8988T (cell line): ENCODE measurements at regions not wholly inside any gene's neighbourhood (a gene's known extent, or its start where the extent isn't known, plus 50 kb on each side); places are given as distances from the start of the nearest gene placed in this dataset.

Experiments
- DNase-seq: peaks from one replicate; pipeline ENCODE4 v3.0.0; 2011

DNA sequence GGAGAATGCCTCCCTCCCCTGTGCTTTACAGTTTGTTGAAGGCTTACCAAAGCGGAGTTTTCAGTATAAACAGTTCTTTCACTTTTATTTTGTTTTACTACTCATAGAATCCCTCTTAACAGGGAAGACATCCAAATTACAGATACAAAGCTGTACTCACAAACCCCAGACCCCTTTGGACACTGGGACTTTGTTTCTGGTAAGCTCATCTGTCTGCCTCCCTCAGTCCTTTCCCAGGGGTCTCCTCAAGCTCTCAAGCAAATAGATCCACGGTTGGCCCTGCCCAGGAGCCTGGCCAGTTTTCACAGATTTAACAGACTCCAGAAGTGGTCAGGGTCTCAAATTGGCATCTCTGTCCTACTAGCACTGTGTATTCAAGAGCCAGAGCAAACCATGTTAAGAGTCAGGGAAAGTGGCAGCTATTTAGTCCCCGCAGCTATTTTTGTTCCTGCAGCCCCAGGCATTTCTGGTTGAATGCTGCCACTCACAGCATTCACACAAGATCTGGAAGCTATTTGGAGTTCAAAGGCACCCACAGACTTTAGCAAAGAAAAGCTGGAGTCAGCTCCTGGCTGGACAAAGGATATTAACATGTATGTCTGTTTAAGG, 54.2 kb downstream of the TMEM100 start:
- no peak for DNase-seq

- no peak for DNase-seq
Observed at GRCh38 chr17:55666806-55667205, 55.9 kb downstream of the TMEM100 start.

GRCh38 chr17:55664287-55664686, 58.4 kb downstream of the TMEM100 start:
- DNase-seq: no peak

DNA sequence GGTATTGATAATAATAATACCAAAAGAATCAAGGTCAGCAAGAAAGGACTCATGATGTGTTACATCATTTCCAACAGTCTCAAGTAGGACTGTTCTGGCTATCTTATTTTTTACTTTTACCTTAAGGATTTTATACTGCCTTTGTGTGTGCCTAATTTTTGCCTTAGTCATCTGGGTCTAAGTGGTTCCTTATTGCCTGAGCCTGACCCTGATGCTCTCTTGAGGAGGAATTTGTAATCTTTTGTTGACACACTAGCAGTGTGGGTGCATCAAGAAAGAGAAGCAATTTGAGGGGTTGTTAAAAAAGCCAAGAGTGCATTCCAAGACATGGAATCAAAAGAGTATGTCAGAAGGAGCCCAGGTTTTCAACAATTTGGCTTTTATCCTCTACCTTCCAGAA, 59.3 kb downstream of the TMEM100 start:
- DNase-seq: no peak

DNA sequence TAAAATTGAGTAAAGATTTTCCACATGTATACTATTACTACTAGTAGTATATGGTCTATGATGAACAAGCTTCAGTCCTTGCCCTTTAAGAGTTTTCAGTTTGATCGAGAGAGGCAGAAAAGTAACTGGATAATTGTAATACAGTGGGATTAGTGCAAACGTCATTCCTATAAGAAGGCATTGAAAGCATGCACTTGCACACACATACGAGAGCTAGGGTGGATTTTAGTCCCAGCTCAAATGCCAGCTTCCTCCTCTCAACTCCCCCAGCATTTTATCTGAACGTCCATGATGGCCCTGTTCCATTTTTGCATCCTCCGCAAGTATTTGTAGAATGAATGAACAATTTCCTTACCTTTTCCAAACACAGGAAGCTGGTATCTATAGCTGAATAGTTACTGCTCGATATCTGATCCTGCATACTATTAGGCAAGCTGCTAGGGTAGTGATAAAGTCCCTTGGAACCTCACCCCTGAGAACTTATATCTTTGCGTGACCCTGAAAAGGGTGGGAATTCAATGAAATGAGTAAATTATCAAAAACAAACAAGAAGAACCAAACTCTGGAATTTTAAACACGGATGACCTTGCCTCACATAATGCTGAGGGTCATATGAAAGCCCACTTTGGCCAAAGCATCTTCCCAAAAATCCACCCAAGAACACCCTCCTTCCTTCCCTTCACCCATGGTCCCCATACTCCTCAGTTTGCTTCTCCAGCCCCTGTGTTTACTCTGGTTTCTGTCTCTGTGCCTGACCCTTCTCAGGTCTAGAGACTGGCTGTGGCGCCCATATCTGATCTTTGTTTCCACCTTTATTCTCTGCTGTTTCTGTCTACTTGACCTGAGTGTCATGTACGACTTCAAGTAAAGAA, 60.5 kb downstream of the TMEM100 start:
- DNase-seq: no peak

- DNase-seq: no peak
Observed at GRCh38 chr17:55661256-55661758, 61.4 kb downstream of the TMEM100 start.

GRCh38 chr17:55660178-55660886, 62.3 kb downstream of the TMEM100 start:
- no peak for DNase-seq

DNA sequence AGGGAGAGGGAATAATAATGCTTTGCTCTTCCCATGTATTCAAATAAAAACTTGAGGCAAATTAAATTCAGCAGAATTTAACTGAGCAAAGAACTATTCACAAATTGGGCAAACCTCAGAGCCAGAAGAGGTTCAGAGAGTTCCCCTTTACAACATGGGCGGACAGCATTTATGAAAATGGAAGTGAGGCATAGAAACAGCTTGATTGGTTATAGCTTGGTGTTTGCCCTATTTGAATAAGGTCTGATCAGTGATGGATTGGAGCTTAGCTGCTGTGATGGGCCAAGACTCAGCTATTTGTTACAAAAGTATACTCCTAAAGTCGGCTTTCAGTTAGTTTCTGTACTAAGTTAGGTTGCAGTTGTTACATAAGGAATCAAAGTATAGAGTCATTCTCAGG, 63.0 kb downstream of the TMEM100 start:
- DNase-seq: no peak

- no peak for DNase-seq
Observed at GRCh38 chr17:55655777-55656176, 66.9 kb downstream of the TMEM100 start.

GRCh38 chr17:55654821-55655220, 67.8 kb downstream of the TMEM100 start:
- no peak for DNase-seq

DNA sequence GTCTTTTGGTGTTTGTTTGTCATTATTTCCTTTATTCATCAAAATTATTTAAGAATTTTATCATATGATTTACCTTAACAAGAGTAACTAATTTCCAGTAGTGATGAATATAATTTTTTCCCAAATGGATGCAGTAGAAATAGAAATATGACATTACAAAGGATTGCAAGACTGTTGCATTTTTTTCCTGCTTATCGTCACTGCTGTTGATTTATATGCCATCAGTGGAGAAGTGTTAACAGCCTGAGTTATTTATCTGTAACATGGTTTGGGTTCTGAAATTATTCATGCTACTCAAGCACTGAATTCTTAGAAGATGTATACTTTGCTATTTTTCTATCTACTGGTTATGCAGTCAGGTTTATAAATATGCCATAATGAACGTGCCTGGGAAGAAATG, 68.6 kb downstream of the TMEM100 start:
- DNase-seq: no peak

GRCh38 chr17:55652825-55653224, 69.8 kb downstream of the TMEM100 start:
- DNase-seq: no peak

DNA sequence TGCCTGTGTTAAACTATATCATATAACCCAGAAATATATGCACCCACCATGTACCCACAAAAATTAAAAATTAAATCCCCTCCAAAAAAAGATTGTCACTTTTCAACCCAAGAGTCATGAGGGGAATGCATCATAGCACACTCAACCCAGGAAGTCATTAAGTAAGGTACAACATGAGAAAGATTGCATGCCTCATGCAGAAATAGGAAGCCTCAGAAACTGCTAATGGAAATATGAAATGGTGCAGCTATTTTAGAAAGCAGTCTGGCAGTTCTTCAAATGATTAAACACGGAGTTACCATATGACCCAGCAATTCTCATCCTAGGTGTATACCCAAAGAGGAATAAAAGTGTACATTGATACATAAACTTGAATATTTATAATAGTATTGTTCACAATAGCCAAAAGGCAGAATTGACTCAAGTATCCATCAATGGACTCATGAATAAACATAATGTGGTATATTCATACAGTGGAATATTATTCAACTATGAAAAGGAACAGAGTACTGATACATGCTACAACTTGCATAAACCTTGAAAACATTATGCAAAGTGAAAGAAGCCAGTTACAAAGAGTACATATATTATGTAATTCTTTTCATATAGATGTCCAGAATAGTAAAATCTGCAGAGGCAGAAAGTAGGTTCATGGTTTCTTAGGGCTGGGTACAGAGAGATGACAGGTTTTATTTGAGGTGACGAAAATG, 70.4 kb downstream of the TMEM100 start:
- DNase-seq: no peak

GRCh38 chr17:55649957-55650597, 72.6 kb downstream of the TMEM100 start:
- no peak for DNase-seq

- DNase-seq: no peak
Observed at GRCh38 chr17:55648086-55648485, 74.6 kb downstream of the TMEM100 start.

DNA sequence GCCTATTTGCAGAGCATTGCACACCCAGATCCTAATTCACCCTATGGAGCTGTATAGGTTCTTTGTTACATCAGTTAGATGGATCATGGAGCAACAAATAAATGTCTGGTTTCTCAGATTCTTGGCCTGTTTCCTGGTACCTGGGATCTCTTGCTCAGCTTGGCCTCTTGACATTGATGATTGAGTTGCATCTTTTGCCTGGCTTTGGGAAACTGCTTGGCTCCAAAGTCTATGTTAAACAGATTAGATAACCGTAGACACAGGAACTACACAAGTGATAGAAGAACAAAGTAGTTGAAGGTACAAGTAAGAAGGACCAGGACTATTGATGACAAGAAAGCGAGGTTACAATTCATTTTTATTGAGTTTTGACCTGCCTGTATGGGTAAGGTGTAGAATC, 77.3 kb downstream of the TMEM100 start:
- no peak for DNase-seq

- no peak for DNase-seq
Observed at GRCh38 chr17:55644346-55644745, 78.3 kb downstream of the TMEM100 start.

GRCh38 chr17:55642741-55643140, 79.9 kb downstream of the TMEM100 start:
- DNase-seq: no peak

- DNase-seq: no peak
Observed at GRCh38 chr17:55641676-55642081, 81.0 kb downstream of the TMEM100 start.

- no peak for DNase-seq
Observed at GRCh38 chr17:55639096-55639495, 83.6 kb downstream of the TMEM100 start.

DNA sequence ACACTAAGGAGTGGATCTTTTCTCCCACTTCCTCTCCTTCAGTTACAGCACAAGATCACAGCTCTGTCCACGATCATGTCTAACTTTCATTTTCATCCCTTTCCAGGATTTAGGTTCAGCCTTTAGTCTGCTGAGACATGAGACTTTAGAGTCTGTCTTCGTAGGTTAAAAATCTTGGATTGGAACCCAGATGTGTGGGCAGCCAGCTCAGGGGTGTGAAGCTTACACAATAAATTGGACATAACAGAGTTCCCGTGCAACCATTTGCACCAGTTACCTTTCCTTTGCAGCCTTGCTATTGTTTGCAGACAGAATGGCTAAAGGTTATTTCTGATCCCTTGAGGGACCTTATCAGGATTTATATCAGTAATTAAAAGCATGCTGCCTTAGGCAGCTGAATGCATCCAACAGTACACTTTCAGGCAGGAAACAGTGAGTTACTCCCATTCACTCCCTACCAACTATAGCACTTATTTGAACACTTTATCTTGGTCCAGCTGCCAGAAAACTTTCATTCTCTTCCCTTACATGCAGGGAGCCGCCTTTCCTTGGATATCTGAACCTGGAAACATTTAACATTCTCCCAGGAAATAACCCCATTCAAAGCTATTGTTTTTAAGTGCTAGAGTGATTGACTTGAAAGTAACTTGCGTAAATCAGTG, 87.3 kb downstream of the TMEM100 start:
- no peak for DNase-seq

DNA sequence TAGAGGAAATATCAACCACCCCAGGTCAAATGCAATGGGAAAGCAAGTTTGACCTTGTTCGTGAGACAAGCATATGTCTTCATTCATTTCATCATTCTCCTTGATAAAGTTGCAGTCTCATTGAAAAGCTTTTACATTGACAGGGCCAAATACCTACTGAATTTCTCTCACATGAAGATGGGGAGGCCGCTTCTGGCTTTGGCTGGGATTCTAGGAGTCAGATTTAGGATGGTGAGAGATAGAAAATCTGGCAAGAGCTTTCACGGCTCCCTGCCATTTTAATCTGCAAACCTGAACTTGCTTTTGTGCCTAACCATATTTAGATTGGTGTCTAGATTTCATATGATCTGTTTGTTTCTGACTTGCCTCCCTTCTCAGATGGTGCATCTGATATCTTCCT, 88.0 kb downstream of the TMEM100 start:
- DNase-seq: no peak
